Tibial artery (tissue), 4 donors: ENCODE measurements at regions not wholly inside any gene's neighbourhood (a gene's known extent, or its start where the extent isn't known, plus 50 kb on each side); places are given as distances from the start of the nearest gene placed in this dataset.

Source experiments
- DNase-seq, 2 donors: peaks; one replicate each; pipeline ENCODE4 v3.0.0-alpha.2; 2019
- H3K27ac ChIP-seq, 2 donors: fragments of 200-600 bp; sonication (generic) in 1 of 2; 1 replicate in 1 of 2; 2 replicates in 1 of 2; pipeline ENCODE4 v1.5.1; 2018 to 2019; ENCODE audit warnings: mild to moderate bottlenecking in 1 of 2
- H3K27me3 ChIP-seq, 2 donors: fragments of 200-600 bp; sonication (generic) in 1 of 2; one replicate each; pipeline versions ENCODE4 v1.5.1 to v1.6.0; 2016 to 2019
- H3K36me3 ChIP-seq, 3 donors: fragments of 200-600 bp; sonication (generic) in 2 of 3; one replicate each; pipeline ENCODE4 v1.5.1; 2016 to 2019; ENCODE audit warnings: mild to moderate bottlenecking in 2 of 3
- H3K4me1 ChIP-seq, 4 donors: fragments of 200-600 bp; sonication (generic) in 2 of 4; 1 replicate in 3 of 4; 2 replicates in 1 of 4; pipeline ENCODE4 v1.5.1; 2016 to 2019
- H3K4me3 ChIP-seq, 2 donors: fragments of 200-600 bp; sonication (generic) in 1 of 2; 1 replicate in 1 of 2; 2 replicates in 1 of 2; pipeline ENCODE4 v1.5.1; 2018 to 2019; ENCODE audit warnings: mild to moderate bottlenecking in 2 of 2
- H3K9me3 ChIP-seq, 3 donors: fragments of 200-600 bp; sonication (generic) in 1 of 3; one replicate each; pipeline ENCODE4 v1.5.1; 2016 to 2019
- CTCF ChIP-seq, 2 experiments: fragments of 200-600 bp in 1 of 2; fragments of 450-650 bp in 1 of 2; IDR thresholded peaks; one replicate each; pipeline ENCODE4 v1.5.1; 2017 to 2019; ENCODE audit warnings: antibody characterized with exemption in 2 of 2, mild to moderate bottlenecking in 1 of 2, moderate library complexity in 1 of 2
- intact Hi-C: fragments of 100-400 bp; cut with DNase I; formaldehyde crosslinking; loops from one replicate; pipeline ENCODE4 v1.15.0; 2023; ENCODE audit warnings: low total_unique reads

GRCh38 chr5:15245913-15246312 lies 254.1 kb upstream of the FBXL7 start:
- H3K4me3 ChIP-seq, result no peak overlapping the region
- intact Hi-C loops, result no loop called here
- no peak for TF ChIP-seq CTCF (IDR thresholded peaks at IDR 0.05)
- no peaks in the 10 kb centered on the region for H3K27me3 ChIP-seq
- H3K36me3 ChIP-seq, result peaks cover 0 to 4% (median 0%) of the 10 kb centered on the region in 3 donors
- no peaks in the 10 kb centered on the region for H3K4me1 ChIP-seq
- no peak overlapping the region for H3K27ac ChIP-seq
- H3K9me3 ChIP-seq, result peaks cover 0 to 15% (median 10%) of the 10 kb centered on the region in 3 donors
- no peak for DNase-seq

- Histone ChIP-seq H3K4me3 (no peak overlapping the region), H3K4me1 (no peaks in the 10 kb centered on the region), H3K27ac (no peak overlapping the region), H3K9me3 (peaks cover 0 to 15% (median 10%) of the 10 kb centered on the region in 3 donors), H3K36me3 (peaks cover 0 to 4% (median 0%) of the 10 kb centered on the region in 3 donors), H3K27me3 (no peaks in the 10 kb centered on the region)
- TF ChIP-seq CTCF (IDR thresholded peaks at IDR 0.05), result no peak
- intact Hi-C loops, result no loop called here
- no peak for DNase-seq
Observed at GRCh38 chr5:15243301-15244020, 256.5 kb upstream of the FBXL7 start.

- no peak for TF ChIP-seq CTCF (IDR thresholded peaks at IDR 0.05)
- Histone ChIP-seq H3K36me3 (peaks cover 0 to 4% (median 0%) of the 10 kb centered on the region in 3 donors), H3K9me3 (peaks cover 0 to 15% (median 6%) of the 10 kb centered on the region in 3 donors), H3K4me3 (no peak overlapping the region), H3K27ac (no peak overlapping the region), H3K27me3 (no peaks in the 10 kb centered on the region), H3K4me1 (peaks cover 0 to 4% (median 0%) of the 10 kb centered on the region in 4 donors)
- intact Hi-C loops, result no loop called here
- DNase-seq, result no peak
Observed at GRCh38 chr5:15241216-15241821, 258.7 kb upstream of the FBXL7 start.

- H3K27me3 ChIP-seq, result no peaks in the 10 kb centered on the region
- TF ChIP-seq CTCF (IDR thresholded peaks at IDR 0.05), result no peak
- no peak overlapping the region for H3K4me3 ChIP-seq
- H3K9me3 ChIP-seq, result no peaks in the 10 kb centered on the region
- intact Hi-C loops, result no loop called here
- H3K4me1 ChIP-seq, result peaks cover 0 to 4% (median 0%) of the 10 kb centered on the region in 4 donors
- no peak for DNase-seq
- no peak overlapping the region for H3K27ac ChIP-seq
- no peaks in the 10 kb centered on the region for H3K36me3 ChIP-seq
Observed at GRCh38 chr5:15238006-15238405, 262.0 kb upstream of the FBXL7 start.

GRCh38 chr5:15236911-15237508 lies 263.0 kb upstream of the FBXL7 start:
- H3K4me1 ChIP-seq, result peaks cover 0 to 4% (median 0%) of the 10 kb centered on the region in 4 donors
- DNase-seq, result no peak
- H3K9me3 ChIP-seq, result no peaks in the 10 kb centered on the region
- H3K27me3 ChIP-seq, result no peaks in the 10 kb centered on the region
- no peak for TF ChIP-seq CTCF (IDR thresholded peaks at IDR 0.05)
- intact Hi-C loops, result no loop called here
- peak overlapping the region; percentile 25 to 28 for H3K4me3 ChIP-seq
- no peaks in the 10 kb centered on the region for H3K36me3 ChIP-seq
- no peak overlapping the region for H3K27ac ChIP-seq
